IMR-90 (cell line): ENCODE measurements at regions not wholly inside any gene's neighbourhood (a gene's known extent, or its start where the extent isn't known, plus 50 kb on each side); places are given as distances from the start of the nearest gene placed in this dataset.

Source experiments
- ATAC-seq: fragments of 200-7000 bp; cut with Tn5 transposase; 2 replicates; pipeline ENCODE4 v1.9.1; 2020; ENCODE audit warnings: low read depth, mild to moderate bottlenecking, moderate library complexity
- BruUV-seq: library from RNA; stranded (reverse); fragments of 400-500 nt; replicated peaks from 2 replicates; lab custom pipeline; 2021; lab: Mats Ljungman, UMichigan
- CTCF ChIA-PET: fragments of 300-600 bp; formaldehyde crosslinking; extraction: SDS; loops from one replicate; lab custom pipeline; 2021; ENCODE audit warnings: antibody characterized with exemption; lab: Yijun Ruan, JAX
- POLR2A ChIA-PET: fragments of 300-600 bp; sonication (Branson Sonifier 250); formaldehyde crosslinking; loops from one replicate; lab custom pipeline; 2022; ENCODE audit warnings: antibody characterized with exemption; ENCODE audit not compliant: unreplicated experiment; lab: Charles Lee
- DNase-seq: peaks from one replicate; pipeline ENCODE4 v3.0.0; 2013
- H2AFZ ChIP-seq: replicated peaks from 2 replicates; pipeline ENCODE3; 2013; ENCODE audit warnings: low read length, mild to moderate bottlenecking; ENCODE audit not compliant: poor library complexity
- H2AK5ac ChIP-seq: 2 replicates; pipeline ENCODE4 v1.6.1; 2013; ENCODE audit warnings: low read depth, low read length, inconsistent platforms
- H2AK9ac ChIP-seq: replicated peaks from 2 replicates; pipeline ENCODE3; 2013; ENCODE audit warnings: mild to moderate bottlenecking, low read depth, low read length, moderate library complexity; ENCODE audit not compliant: poor library complexity
- H2BK120ac ChIP-seq: 2 replicates; pipeline ENCODE4 v1.6.1; 2013; ENCODE audit warnings: low read depth, low read length, inconsistent platforms
- H2BK15ac ChIP-seq: 3 replicates; pipeline ENCODE4 v1.6.1; 2013; ENCODE audit warnings: low read depth, low read length, inconsistent platforms
- H2BK20ac ChIP-seq: 2 replicates; pipeline ENCODE4 v1.6.1; 2013; ENCODE audit warnings: low read depth, mild to moderate bottlenecking, inconsistent platforms, low read length, moderate library complexity
- H2BK5ac ChIP-seq: 2 replicates; pipeline ENCODE4 v1.6.1; 2013; ENCODE audit warnings: mild to moderate bottlenecking, low read depth, low read length, inconsistent platforms; ENCODE audit not compliant: poor library complexity, severe bottlenecking
- H3K14ac ChIP-seq: replicated peaks from 2 replicates; pipeline ENCODE4 v1.6.1; 2013; ENCODE audit warnings: low read depth, low read length, inconsistent platforms
- H3K18ac ChIP-seq: 2 replicates; pipeline ENCODE4 v1.6.1; 2013; ENCODE audit warnings: low read depth, low read length, control low read depth
- H3K23ac ChIP-seq: 2 replicates; pipeline ENCODE4 v1.6.1; 2013; ENCODE audit warnings: low read depth, low read length, inconsistent platforms
- H3K27ac ChIP-seq: 2 replicates; pipeline ENCODE4 v1.5.1; 2013; ENCODE audit warnings: mild to moderate bottlenecking, control low read depth, low read length; ENCODE audit not compliant: insufficient read depth
- H3K27me3 ChIP-seq: 2 replicates; pipeline ENCODE4 v1.6.1; 2013; ENCODE audit warnings: low read length; ENCODE audit not compliant: control insufficient read depth, insufficient read depth
- H3K36me3 ChIP-seq: 2 replicates; pipeline ENCODE4 v1.6.1; 2013; ENCODE audit warnings: low read length, mixed read lengths; ENCODE audit not compliant: control insufficient read depth, insufficient read depth
- H3K4ac ChIP-seq: 2 replicates; pipeline ENCODE4 v1.6.1; 2013; ENCODE audit warnings: low read depth, low read length, inconsistent platforms
- H3K4me1 ChIP-seq: 2 replicates; pipeline ENCODE4 v1.6.1; 2013; ENCODE audit warnings: low read length, mixed read lengths; ENCODE audit not compliant: control insufficient read depth, insufficient read depth
- H3K4me2 ChIP-seq: 2 replicates; pipeline ENCODE4 v1.6.1; 2013; ENCODE audit warnings: low read depth, mild to moderate bottlenecking, control low read depth, low read length, moderate library complexity
- H3K4me3 ChIP-seq: 2 replicates; pipeline ENCODE4 v1.5.1; 2013; ENCODE audit warnings: low read depth, mild to moderate bottlenecking, control low read depth, low read length, moderate library complexity; ENCODE audit not compliant: insufficient read depth
- H3K56ac ChIP-seq: 2 replicates; pipeline ENCODE4 v1.6.1; 2013; ENCODE audit warnings: low read length, inconsistent platforms; ENCODE audit not compliant: insufficient read depth; ENCODE audit errors: extremely low read depth
- H3K79me1 ChIP-seq, 2 experiments: 2 replicates each; pipeline ENCODE4 v1.6.1; 2013; ENCODE audit warnings: low read length in 2 of 2, inconsistent platforms in 1 of 2, low read depth in 1 of 2
- H3K9ac ChIP-seq: 2 replicates; pipeline ENCODE4 v1.6.1; 2013; ENCODE audit warnings: low read depth, low read length, control low read depth
- H3K9me1 ChIP-seq: 2 replicates; pipeline ENCODE4 v1.6.1; 2013; ENCODE audit warnings: low read length, inconsistent platforms; ENCODE audit not compliant: insufficient read depth
- H3K9me3 ChIP-seq: 2 replicates; pipeline ENCODE4 v1.6.1; 2013; ENCODE audit warnings: low read length; ENCODE audit not compliant: control insufficient read depth, insufficient read depth
- H4K20me1 ChIP-seq: 2 replicates; pipeline ENCODE4 v1.6.1; 2013; ENCODE audit warnings: low read length, inconsistent platforms; ENCODE audit not compliant: insufficient read depth
- H4K5ac ChIP-seq: 2 replicates; pipeline ENCODE4 v1.6.1; 2013; ENCODE audit warnings: mild to moderate bottlenecking, low read depth, low read length, control low read depth
- H4K8ac ChIP-seq, 2 experiments: 2 replicates each; pipeline ENCODE4 v1.6.1; 2013; ENCODE audit warnings: low read depth in 2 of 2, low read length in 2 of 2, control low read depth in 1 of 2, inconsistent platforms in 1 of 2
- H4K91ac ChIP-seq: 2 replicates; pipeline ENCODE4 v1.6.1; 2013; ENCODE audit warnings: low read depth, low read length, inconsistent platforms; ENCODE audit not compliant: insufficient read depth
- BHLHE40 ChIP-seq: fragments of 150-350 bp; IDR thresholded peaks from 2 replicates; pipeline ENCODE4 v1.6.1; 2016; ENCODE audit warnings: mild to moderate bottlenecking, low read depth, low read length
- CHD1 ChIP-seq: IDR thresholded peaks from 2 replicates; pipeline ENCODE4 v1.6.1; 2012; ENCODE audit warnings: low read depth, low read length, improper control_type of control experiment
- CTCF ChIP-seq: conservative IDR thresholded peaks from 2 replicates; pipeline ENCODE4 v1.5.1; 2012; ENCODE audit warnings: mild to moderate bottlenecking, low read depth, low read length, improper control_type of control experiment
- FOS ChIP-seq: fragments of 150-350 bp; IDR thresholded peaks from 2 replicates; pipeline ENCODE4 v1.6.1; 2016; ENCODE audit warnings: low read depth, low read length
- MAFK ChIP-seq: IDR thresholded peaks from 2 replicates; pipeline ENCODE4 v1.6.1; 2012; ENCODE audit warnings: low read depth, low read length, improper control_type of control experiment
- MAZ ChIP-seq: IDR thresholded peaks from 2 replicates; pipeline ENCODE4 v1.6.1; 2012; ENCODE audit warnings: low read depth, mild to moderate bottlenecking, low read length, improper control_type of control experiment, moderate library complexity, borderline replicate concordance
- MXI1 ChIP-seq: IDR thresholded peaks from 2 replicates; pipeline ENCODE4 v1.6.1; 2012; ENCODE audit warnings: low read depth, mild to moderate bottlenecking, low read length, moderate library complexity, borderline replicate concordance
- NFE2L2 ChIP-seq: fragments of 150-350 bp; IDR thresholded peaks from 2 replicates; pipeline ENCODE4 v1.6.1; 2016; ENCODE audit warnings: low read depth, mild to moderate bottlenecking, low read length
- POLR2A ChIP-seq: IDR thresholded peaks from 2 replicates; pipeline ENCODE4 v1.6.1; 2012; ENCODE audit warnings: mild to moderate bottlenecking, low read depth, low read length
- RAD21 ChIP-seq: IDR thresholded peaks from 2 replicates; pipeline ENCODE4 v1.6.1; 2012; ENCODE audit warnings: low read length, improper control_type of control experiment
- RCOR1 ChIP-seq: IDR thresholded peaks from 2 replicates; pipeline ENCODE4 v1.6.1; 2012; ENCODE audit warnings: mild to moderate bottlenecking, low read length, improper control_type of control experiment; ENCODE audit not compliant: insufficient replicate concordance
- RFX5 ChIP-seq: IDR thresholded peaks from 2 replicates; pipeline ENCODE4 v1.8.0; 2012; ENCODE audit warnings: low read depth, mild to moderate bottlenecking, low read length, moderate library complexity
- USF2 ChIP-seq: fragments of 150-350 bp; IDR thresholded peaks from 2 replicates; pipeline ENCODE4 v1.6.1; 2017; ENCODE audit warnings: mild to moderate bottlenecking, antibody characterized with exemption, low read length, low read depth
- dilution Hi-C: fragments of 300-500 bp; cut with HindIII; formaldehyde crosslinking; loops from one replicate; pipeline ENCODE4 v1.14.3; 2018; ENCODE audit warnings: low sequenced_read_pairs; ENCODE audit not compliant: unreplicated experiment
- in situ Hi-C: fragments of 300-500 bp; cut with MboI; formaldehyde crosslinking; loops from 3 replicates; pipeline ENCODE4 v1.14.3; 2019; ENCODE audit warnings: low sequenced_read_pairs, inconsistent platforms, mixed read lengths
- intact Hi-C: fragments of 100-400 bp; cut with micrococcal nuclease; formaldehyde crosslinking; loops from 2 replicates; pipeline ENCODE4 v1.10.0; 2022

- Histone ChIP-seq H4K91ac (no peak overlapping the region), H2AFZ (no peak overlapping the region), H3K14ac (no peak overlapping the region), H4K20me1 (no peaks in the 10 kb centered on the region), H2BK5ac (no peak overlapping the region), H3K9me3 (no peaks in the 10 kb centered on the region), H2BK15ac (no peak overlapping the region), H3K56ac (no peak overlapping the region), H3K27ac (no peak overlapping the region), H3K18ac (no peak overlapping the region), H3K9ac (no peak overlapping the region), H2BK120ac (no peak overlapping the region), H3K4me1 (no peaks in the 10 kb centered on the region), H3K79me1 (no peaks in the 10 kb centered on the region), H3K4me3 (no peak overlapping the region), H2AK5ac (no peak overlapping the region), H3K4ac (no peak overlapping the region), H3K4me2 (no peak overlapping the region), H3K36me3 (no peaks in the 10 kb centered on the region), H4K5ac (no peak overlapping the region), H3K27me3 (peaks cover 6% of the 10 kb centered on the region; the same call in 1 of the 2 replicates), H2AK9ac (no peak overlapping the region), H3K23ac (no peak overlapping the region), H4K8ac (no peak overlapping the region), H3K9me1 (no peaks in the 10 kb centered on the region), H2BK20ac (no peak overlapping the region)
- no peak for DNase-seq
- intact Hi-C loops, result loop anchor here (1.0 kb wide), 2 partner anchors 260 to 1523 kb away; no protein-coding TSS in a partner anchor
- in situ Hi-C loops, result no loop called here
- dilution Hi-C loops, result no loop called here
- POLR2A ChIA-PET, result no interaction called here
- CTCF ChIA-PET, result interaction anchor here (0.6 to 1.1 kb wide), 7 partner anchors 11 to 259 kb away, joined by 3 to 5 read pairs (median 3); no protein-coding TSS in a partner anchor
- TF ChIP-seq CHD1 (no peak), MAZ (no peak), CTCF (no peak), MAFK (no peak), USF2 (no peak), RCOR1 (no peak), POLR2A (no peak), RFX5 (no peak), FOS (no peak), BHLHE40 (no peak), NFE2L2 (no peak), RAD21 (no peak), MXI1 (no peak)
- no peak for ATAC-seq
- no TSS peak for BruUV-seq
Measured at GRCh38 chr14:34098985-34099349, 148.1 kb upstream of the EGLN3 start.
